Ishikawa (cell line): ENCODE measurements at regions not wholly inside any gene's neighbourhood (a gene's known extent, or its start where the extent isn't known, plus 50 kb on each side); places are given as distances from the start of the nearest gene placed in this dataset.

Experiments
- CEBPB ChIP-seq: IDR thresholded peaks from 2 replicates; pipeline ENCODE4 v1.6.1; 2012
- CREB1 ChIP-seq: IDR thresholded peaks from 2 replicates; pipeline ENCODE4 v1.6.1; 2012; ENCODE audit warnings: low read depth
- EGR1 ChIP-seq: IDR thresholded peaks from 2 replicates; pipeline ENCODE4 v1.6.1; 2012
- EP300 ChIP-seq: IDR thresholded peaks from 2 replicates; pipeline ENCODE4 v1.6.1; 2012; ENCODE audit warnings: borderline replicate concordance
- FOXM1 ChIP-seq: IDR thresholded peaks from 2 replicates; pipeline ENCODE4 v1.6.1; 2012; ENCODE audit warnings: low read depth, borderline replicate concordance
- NFIC ChIP-seq: IDR thresholded peaks from 2 replicates; pipeline ENCODE4 v1.6.1; 2012
- RAD21 ChIP-seq: IDR thresholded peaks from 2 replicates; pipeline ENCODE4 v1.6.1; 2012; ENCODE audit warnings: low read depth
- TAF1 ChIP-seq: IDR thresholded peaks from 2 replicates; pipeline ENCODE4 v1.6.1; 2012; ENCODE audit warnings: low read depth, mild to moderate bottlenecking
- TCF12 ChIP-seq: IDR thresholded peaks from 2 replicates; pipeline ENCODE4 v1.6.1; 2012; ENCODE audit warnings: low read depth
- TEAD4 ChIP-seq: IDR thresholded peaks from 2 replicates; pipeline ENCODE4 v1.6.1; 2012
- YY1 ChIP-seq: IDR thresholded peaks from 2 replicates; pipeline ENCODE4 v1.6.1; 2012; ENCODE audit warnings: low read depth
- ZBTB7A ChIP-seq: IDR thresholded peaks from 2 replicates; pipeline ENCODE4 v1.6.1; 2012; ENCODE audit warnings: low read depth
- TF ChIP-seq, protein P1 (sequence below): IDR thresholded peaks from 2 replicates; pipeline ENCODE4 v1.6.1; 2012; ENCODE audit warnings: low read depth, mild to moderate bottlenecking
- TF ChIP-seq, protein P2 (sequence below): IDR thresholded peaks from 2 replicates; pipeline ENCODE4 v1.6.1; 2012
- TF ChIP-seq, protein P3 (sequence below): IDR thresholded peaks from 2 replicates; pipeline ENCODE4 v1.6.1; 2012

DNA sequence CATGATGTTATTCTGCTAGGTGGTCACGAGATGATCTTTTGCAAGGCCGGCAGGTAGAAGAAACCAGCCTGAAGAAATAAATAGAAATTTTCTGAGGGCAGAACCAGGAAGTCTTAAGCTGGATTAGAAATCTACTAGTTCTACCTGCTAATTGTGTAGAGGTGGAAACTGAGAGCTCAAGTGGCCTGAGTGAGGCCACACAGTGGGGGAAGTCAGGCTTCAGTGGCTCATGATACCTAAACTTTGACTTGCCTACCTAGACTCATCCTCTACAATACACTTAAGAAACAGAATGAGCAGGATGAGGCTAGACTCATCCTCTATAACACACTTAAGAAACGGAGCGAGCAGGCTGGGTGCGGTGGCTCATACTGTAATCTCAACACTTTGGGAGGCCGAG lies 134.9 kb upstream of the NDUFV2 start:
- TF ChIP-seq RAD21 (no peak), EP300 (no peak), CREB1 (no peak), TCF12 (no peak), TAF1 (no peak), CEBPB (no peak), EGR1 (no peak), YY1 (no peak), NFIC (no peak), FOXM1 (no peak)
- TF ChIP-seq, protein P1, sequence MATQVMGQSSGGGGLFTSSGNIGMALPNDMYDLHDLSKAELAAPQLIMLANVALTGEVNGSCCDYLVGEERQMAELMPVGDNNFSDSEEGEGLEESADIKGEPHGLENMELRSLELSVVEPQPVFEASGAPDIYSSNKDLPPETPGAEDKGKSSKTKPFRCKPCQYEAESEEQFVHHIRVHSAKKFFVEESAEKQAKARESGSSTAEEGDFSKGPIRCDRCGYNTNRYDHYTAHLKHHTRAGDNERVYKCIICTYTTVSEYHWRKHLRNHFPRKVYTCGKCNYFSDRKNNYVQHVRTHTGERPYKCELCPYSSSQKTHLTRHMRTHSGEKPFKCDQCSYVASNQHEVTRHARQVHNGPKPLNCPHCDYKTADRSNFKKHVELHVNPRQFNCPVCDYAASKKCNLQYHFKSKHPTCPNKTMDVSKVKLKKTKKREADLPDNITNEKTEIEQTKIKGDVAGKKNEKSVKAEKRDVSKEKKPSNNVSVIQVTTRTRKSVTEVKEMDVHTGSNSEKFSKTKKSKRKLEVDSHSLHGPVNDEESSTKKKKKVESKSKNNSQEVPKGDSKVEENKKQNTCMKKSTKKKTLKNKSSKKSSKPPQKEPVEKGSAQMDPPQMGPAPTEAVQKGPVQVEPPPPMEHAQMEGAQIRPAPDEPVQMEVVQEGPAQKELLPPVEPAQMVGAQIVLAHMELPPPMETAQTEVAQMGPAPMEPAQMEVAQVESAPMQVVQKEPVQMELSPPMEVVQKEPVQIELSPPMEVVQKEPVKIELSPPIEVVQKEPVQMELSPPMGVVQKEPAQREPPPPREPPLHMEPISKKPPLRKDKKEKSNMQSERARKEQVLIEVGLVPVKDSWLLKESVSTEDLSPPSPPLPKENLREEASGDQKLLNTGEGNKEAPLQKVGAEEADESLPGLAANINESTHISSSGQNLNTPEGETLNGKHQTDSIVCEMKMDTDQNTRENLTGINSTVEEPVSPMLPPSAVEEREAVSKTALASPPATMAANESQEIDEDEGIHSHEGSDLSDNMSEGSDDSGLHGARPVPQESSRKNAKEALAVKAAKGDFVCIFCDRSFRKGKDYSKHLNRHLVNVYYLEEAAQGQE, result no peak
- TF ChIP-seq, protein P2, sequence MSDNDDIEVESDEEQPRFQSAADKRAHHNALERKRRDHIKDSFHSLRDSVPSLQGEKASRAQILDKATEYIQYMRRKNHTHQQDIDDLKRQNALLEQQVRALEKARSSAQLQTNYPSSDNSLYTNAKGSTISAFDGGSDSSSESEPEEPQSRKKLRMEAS, result no peak

GRCh38 chr18:8969639-8970390 lies 132.7 kb upstream of the NDUFV2 start:
- TF ChIP-seq FOXM1 (no peak), YY1 (no peak), TEAD4 (no peak), EGR1 (no peak), EP300 (no peak), CREB1 (no peak), TCF12 (no peak), CEBPB (no peak), RAD21 (no peak), ZBTB7A (no peak), TAF1 (no peak)
- TF ChIP-seq, protein P3, sequence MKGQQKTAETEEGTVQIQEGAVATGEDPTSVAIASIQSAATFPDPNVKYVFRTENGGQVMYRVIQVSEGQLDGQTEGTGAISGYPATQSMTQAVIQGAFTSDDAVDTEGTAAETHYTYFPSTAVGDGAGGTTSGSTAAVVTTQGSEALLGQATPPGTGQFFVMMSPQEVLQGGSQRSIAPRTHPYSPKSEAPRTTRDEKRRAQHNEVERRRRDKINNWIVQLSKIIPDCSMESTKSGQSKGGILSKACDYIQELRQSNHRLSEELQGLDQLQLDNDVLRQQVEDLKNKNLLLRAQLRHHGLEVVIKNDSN, result no peak
- TF ChIP-seq, protein P2, result no peak
- TF ChIP-seq, protein P1, result no peak

DNA sequence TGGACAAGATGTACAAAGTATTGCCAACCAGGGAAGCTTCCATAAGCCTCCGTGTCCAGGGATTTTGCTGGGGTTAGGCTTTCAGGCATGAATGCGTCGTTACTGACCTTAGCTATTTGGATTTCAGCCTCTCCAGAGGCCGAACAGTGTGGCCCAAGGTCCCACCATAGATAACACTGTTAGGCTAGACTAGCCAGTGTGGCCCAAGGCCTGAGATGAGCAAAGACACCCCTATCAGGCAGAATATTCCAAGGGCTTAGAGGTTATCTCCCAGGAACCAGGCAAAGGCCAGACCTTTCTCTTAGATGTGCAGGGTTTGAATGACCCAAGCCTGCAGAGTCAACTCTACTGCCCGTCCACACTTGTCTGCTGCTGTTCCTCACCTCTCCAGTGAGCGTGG lies 131.7 kb upstream of the NDUFV2 start:
- TF ChIP-seq ZBTB7A, result no peak
- no peak for TF ChIP-seq TEAD4
- TF ChIP-seq RAD21, result no peak
- no peak for TF ChIP-seq CREB1
- TF ChIP-seq TAF1, result no peak
- TF ChIP-seq NFIC, result no peak
- TF ChIP-seq FOXM1, result no peak
- TF ChIP-seq, protein P2, result no peak
- no peak for TF ChIP-seq TCF12
- no peak for TF ChIP-seq EP300
- no peak for TF ChIP-seq YY1
- TF ChIP-seq EGR1, result no peak
- no peak for TF ChIP-seq CEBPB

DNA sequence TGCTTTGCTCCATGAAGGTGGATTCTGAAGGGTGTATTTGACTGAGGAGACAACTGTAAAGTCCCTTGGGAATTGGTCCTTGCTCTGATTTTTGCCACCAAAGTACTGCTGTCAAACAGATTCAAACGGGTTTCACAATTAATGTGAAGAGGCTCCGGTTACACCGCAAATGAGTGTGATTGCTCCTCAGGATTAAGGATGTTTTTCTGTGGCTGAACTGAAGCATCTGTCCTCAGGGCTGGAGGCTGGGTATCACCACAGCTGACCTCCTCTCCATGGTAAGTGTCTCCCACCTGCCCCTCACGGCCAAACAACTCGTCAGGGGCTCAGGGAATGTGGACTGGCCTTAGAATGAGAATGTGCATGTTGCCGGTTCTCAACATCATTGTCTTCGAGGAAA lies 130.4 kb upstream of the NDUFV2 start:
- TF ChIP-seq NFIC (no peak), CEBPB (no peak), TAF1 (no peak), EP300 (no peak), ZBTB7A (no peak), TCF12 (no peak), RAD21 (no peak), YY1 (no peak), EGR1 (no peak), CREB1 (no peak), FOXM1 (no peak)
- TF ChIP-seq, protein P1, result no peak
- TF ChIP-seq, protein P3, result no peak
- TF ChIP-seq, protein P2, result no peak
